H9 (cell line): ENCODE measurements at regions not wholly inside any gene's neighbourhood (a gene's known extent, or its start where the extent isn't known, plus 50 kb on each side); places are given as distances from the start of the nearest gene placed in this dataset.

ENCODE experiments used
- DNase-seq: peaks from one replicate; pipeline ENCODE4 v3.0.0-alpha.2; 2017
- H2AFZ ChIP-seq: one replicate; pipeline ENCODE4 v1.6.1; 2013; ENCODE audit warnings: mild to moderate bottlenecking, low read length, control low read depth, moderate library complexity
- H2AK5ac ChIP-seq: 2 replicates; pipeline ENCODE4 v1.6.1; 2013; ENCODE audit warnings: low read length, control low read depth, mixed read lengths; ENCODE audit not compliant: insufficient read length
- H2BK120ac ChIP-seq: one replicate; pipeline ENCODE4 v1.6.1; 2013; ENCODE audit warnings: low read depth, mild to moderate bottlenecking, low read length, control low read depth, inconsistent platforms; ENCODE audit not compliant: poor library complexity, severe bottlenecking
- H2BK12ac ChIP-seq: 2 replicates; pipeline ENCODE4 v1.6.1; 2013; ENCODE audit warnings: low read length, control low read depth, mixed read lengths, low read depth; ENCODE audit not compliant: insufficient read length
- H2BK15ac ChIP-seq: 2 replicates; pipeline ENCODE4 v1.6.1; 2013; ENCODE audit warnings: low read depth, low read length, control low read depth
- H2BK20ac ChIP-seq: one replicate; pipeline ENCODE4 v1.6.1; 2013; ENCODE audit warnings: low read depth, mild to moderate bottlenecking, low read length, control low read depth, inconsistent platforms; ENCODE audit not compliant: poor library complexity, severe bottlenecking
- H2BK5ac ChIP-seq: 2 replicates; pipeline ENCODE4 v1.6.1; 2013; ENCODE audit warnings: low read length, control low read depth, mixed read lengths; ENCODE audit not compliant: insufficient read length
- H3K14ac ChIP-seq: 2 replicates; pipeline ENCODE4 v1.6.1; 2013; ENCODE audit warnings: low read length, control low read depth; ENCODE audit not compliant: insufficient read depth
- H3K18ac ChIP-seq: 2 replicates; pipeline ENCODE4 v1.6.1; 2013; ENCODE audit warnings: low read depth, mild to moderate bottlenecking, mixed read lengths, low read length, control low read depth; ENCODE audit not compliant: insufficient read length
- H3K23ac ChIP-seq: 2 replicates; pipeline ENCODE4 v1.6.1; 2013; ENCODE audit warnings: low read length, control low read depth, mixed read lengths, low read depth; ENCODE audit not compliant: insufficient read length
- H3K23me2 ChIP-seq: 2 replicates; pipeline ENCODE4 v1.6.1; 2013; ENCODE audit warnings: low read depth, mild to moderate bottlenecking, mixed read lengths, low read length, control low read depth; ENCODE audit not compliant: insufficient read length, poor library complexity, severe bottlenecking
- H3K27ac ChIP-seq: 2 replicates; pipeline ENCODE4 v1.5.1; 2013; ENCODE audit warnings: low read length, control low read depth, mixed read lengths, low read depth; ENCODE audit not compliant: insufficient read length
- H3K27me3 ChIP-seq: 2 replicates; pipeline ENCODE4 v1.6.1; 2013; ENCODE audit warnings: low read length, control low read depth, inconsistent platforms; ENCODE audit not compliant: insufficient read depth
- H3K4ac ChIP-seq: 2 replicates; pipeline ENCODE4 v1.6.1; 2013; ENCODE audit warnings: low read depth, mild to moderate bottlenecking, control low read depth, inconsistent platforms, low read length, moderate library complexity
- H3K4me1 ChIP-seq: 2 replicates; pipeline ENCODE4 v1.6.1; 2013; ENCODE audit warnings: low read length, control low read depth, inconsistent platforms; ENCODE audit not compliant: insufficient read depth
- H3K4me2 ChIP-seq: 2 replicates; pipeline ENCODE4 v1.6.1; 2013; ENCODE audit warnings: low read length, control low read depth, mixed read lengths; ENCODE audit not compliant: insufficient read length, insufficient read depth
- H3K56ac ChIP-seq: 2 replicates; pipeline ENCODE4 v1.6.1; 2013; ENCODE audit warnings: low read depth, mild to moderate bottlenecking, mixed read lengths, low read length, control low read depth; ENCODE audit not compliant: insufficient read length
- H3K79me1 ChIP-seq: 2 replicates; pipeline ENCODE4 v1.6.1; 2013; ENCODE audit warnings: low read depth, mild to moderate bottlenecking, moderate library complexity, low read length, control low read depth, inconsistent platforms; ENCODE audit not compliant: insufficient read depth, poor library complexity, severe bottlenecking
- H3K79me2 ChIP-seq: 2 replicates; pipeline ENCODE4 v1.6.1; 2013; ENCODE audit warnings: low read length, control low read depth, inconsistent platforms; ENCODE audit not compliant: insufficient read depth
- H3K9ac ChIP-seq: 2 replicates; pipeline ENCODE4 v1.6.1; 2013; ENCODE audit warnings: low read length, control low read depth, mixed read lengths; ENCODE audit not compliant: insufficient read length; ENCODE audit errors: extremely low read depth
- H3K9me3 ChIP-seq: one replicate; pipeline ENCODE4 v1.6.1; 2013; ENCODE audit warnings: low read depth, low read length, inconsistent platforms; ENCODE audit not compliant: control insufficient read depth
- H3T11ph ChIP-seq: one replicate; pipeline ENCODE4 v1.6.1; 2013; ENCODE audit warnings: mild to moderate bottlenecking, low read length, control low read depth, inconsistent platforms
- H4K20me1 ChIP-seq: one replicate; pipeline ENCODE4 v1.6.1; 2013; ENCODE audit not compliant: control insufficient read depth, insufficient read length, insufficient read depth
- H4K5ac ChIP-seq: 2 replicates; pipeline ENCODE4 v1.6.1; 2013; ENCODE audit warnings: low read depth, mild to moderate bottlenecking, mixed read lengths, low read length, control low read depth; ENCODE audit not compliant: insufficient read length
- H4K8ac ChIP-seq: replicated peaks from 2 replicates; pipeline ENCODE4 v1.6.1; 2013; ENCODE audit warnings: low read length, control low read depth, mixed read lengths, low read depth; ENCODE audit not compliant: insufficient read length
- H4K91ac ChIP-seq: 2 replicates; pipeline ENCODE4 v1.6.1; 2013; ENCODE audit warnings: low read depth, mild to moderate bottlenecking, moderate library complexity, mixed read lengths, low read length, control low read depth; ENCODE audit not compliant: insufficient read length
- H3K27ac Mint-ChIP-seq, 3 experiments: 2 replicates in 2 of 3; 3 replicates in 1 of 3; pipeline ENCODE4 v1.8.0; 2020 to 2021; ENCODE audit warnings: mixed read lengths in 3 of 3, mild to moderate bottlenecking in 1 of 3, moderate library complexity in 1 of 3
- H3K27me3 Mint-ChIP-seq: 2 replicates; pipeline ENCODE4 v1.8.0; 2021; ENCODE audit warnings: low read depth, mild to moderate bottlenecking, moderate library complexity, mixed read lengths
- H3K36me3 Mint-ChIP-seq, 3 experiments: 2 replicates in 2 of 3; 3 replicates in 1 of 3; pipeline ENCODE4 v1.8.0; 2020 to 2021; ENCODE audit warnings: low read depth in 3 of 3, mixed read lengths in 3 of 3; ENCODE audit not compliant: insufficient read depth in 1 of 3
- H3K4me1 Mint-ChIP-seq, 2 experiments: 2 replicates each; pipeline ENCODE4 v1.8.0; 2020; ENCODE audit warnings: mixed read lengths in 2 of 2
- H3K4me3 Mint-ChIP-seq, 2 experiments: 2 replicates in 1 of 2; 3 replicates in 1 of 2; pipeline ENCODE4 v1.8.0; 2020 to 2021; ENCODE audit warnings: mild to moderate bottlenecking in 2 of 2, mixed read lengths in 2 of 2, moderate library complexity in 1 of 2
- H3K9me3 Mint-ChIP-seq, 2 experiments: 2 replicates in 1 of 2; 3 replicates in 1 of 2; pipeline ENCODE4 v1.8.0; 2020; ENCODE audit warnings: mild to moderate bottlenecking in 2 of 2, mixed read lengths in 2 of 2, moderate library complexity in 1 of 2
- CTCF ChIP-seq: fragments of 200-600 bp; sonication (generic); conservative IDR thresholded peaks from 3 replicates; pipeline ENCODE4 v1.8.0; 2021; ENCODE audit warnings: antibody characterized with exemption, mild to moderate bottlenecking
- WGBS: extraction: QIAGEN DNeasy Blood & Tissue Kit; methylation state at CpG from one replicate; pipeline ENCODE4 v1.1.7; 2013; ENCODE audit warnings: missing lambda C conversion rate, low lambda C conversion rate, mixed read lengths; ENCODE audit not compliant: insufficient read length; ENCODE audit errors: extremely low coverage; 5-methylcytosine and 5-hydroxymethylcytosine counted together

GRCh38 chr17:22253007-22253406 lies 560.7 kb downstream of the KCNJ18 start:
- H4K91ac ChIP-seq: no peak overlapping the region
- no peak overlapping the region for H3T11ph ChIP-seq
- no peak overlapping the region for H3K23ac ChIP-seq
- H3K56ac ChIP-seq: no peak overlapping the region
- H4K20me1 ChIP-seq: no peaks in the 10 kb centered on the region
- Mint-ChIP-seq H3K4me3 (no peak overlapping the region), H3K27ac (no peak overlapping the region), H3K9me3 (peaks cover 85 to 93% of the 10 kb centered on the region in 2 experiments), H3K4me1 (no peaks in the 10 kb centered on the region), H3K27me3 (no peaks in the 10 kb centered on the region; the same call in 1 of the 2 replicates), H3K36me3 (peaks cover 0 to 6% (median 0%) of the 10 kb centered on the region in 3 experiments; a peak in 3 of 7 replicates)
- H2BK15ac ChIP-seq: no peak overlapping the region
- no peak overlapping the region for H2BK20ac ChIP-seq
- H3K4me2 ChIP-seq: no peak overlapping the region
- H3K18ac ChIP-seq: no peak overlapping the region
- no peak overlapping the region for H3K9ac ChIP-seq
- H3K4me1 ChIP-seq: no peaks in the 10 kb centered on the region
- H4K8ac ChIP-seq: no peak overlapping the region
- no peak overlapping the region for H3K27ac ChIP-seq
- H3K4ac ChIP-seq: no peak overlapping the region
- H3K23me2 ChIP-seq: no peaks in the 10 kb centered on the region
- H3K14ac ChIP-seq: no peak overlapping the region
- H2AK5ac ChIP-seq: no peak overlapping the region
- no peak overlapping the region for H2BK5ac ChIP-seq
- H3K9me3 ChIP-seq: peaks cover 30% of the 10 kb centered on the region
- H2BK120ac ChIP-seq: no peak overlapping the region
- DNase-seq: no peak
- no CpG with 5 or more reads among the region's 1 CpG for WGBS
- no peak overlapping the region for H2AFZ ChIP-seq
- no peak overlapping the region for H4K5ac ChIP-seq
- H3K79me2 ChIP-seq: no peaks in the 10 kb centered on the region
- no peak for TF ChIP-seq CTCF
- no peaks in the 10 kb centered on the region for H3K79me1 ChIP-seq
- H3K27me3 ChIP-seq: no peaks in the 10 kb centered on the region
- no peak overlapping the region for H2BK12ac ChIP-seq
